Loucy (cell line): ENCODE measurements at regions not wholly inside any gene's neighbourhood (a gene's known extent, or its start where the extent isn't known, plus 50 kb on each side); places are given as distances from the start of the nearest gene placed in this dataset.

Experiments used
- H2AFZ ChIP-seq: fragments of 200-600 bp; sonication (generic); 2 replicates; pipeline ENCODE4 v1.6.0; 2016; ENCODE audit warnings: antibody characterized with exemption, mild to moderate bottlenecking, low read length, moderate library complexity
- H3F3A ChIP-seq: fragments of 200-600 bp; 2 replicates; pipeline ENCODE4 v1.6.0; 2016; ENCODE audit warnings: antibody characterized with exemption, low read depth, mild to moderate bottlenecking
- H3K27me3 ChIP-seq: fragments of 200-600 bp; sonication (generic); 2 replicates; pipeline ENCODE4 v1.6.1; 2014; ENCODE audit warnings: low read length, mild to moderate bottlenecking; ENCODE audit not compliant: insufficient read depth, poor library complexity, severe bottlenecking
- H3K36me3 ChIP-seq: fragments of 200-600 bp; sonication (generic); 2 replicates; pipeline ENCODE4 v1.6.1; 2016; ENCODE audit warnings: low read length; ENCODE audit not compliant: insufficient read depth
- H3K4me1 ChIP-seq: fragments of 200-600 bp; sonication (generic); 2 replicates; pipeline ENCODE4 v1.5.1; 2014; ENCODE audit warnings: low read length, mild to moderate bottlenecking; ENCODE audit not compliant: insufficient read depth, poor library complexity, severe bottlenecking
- H3K4me2 ChIP-seq: fragments of 200-600 bp; sonication (generic); 2 replicates; pipeline ENCODE4 v1.6.0; 2014; ENCODE audit warnings: antibody characterized with exemption, low read length, low read depth, mild to moderate bottlenecking; ENCODE audit not compliant: poor library complexity, severe bottlenecking
- H3K4me3 ChIP-seq: fragments of 200-600 bp; sonication (generic); 2 replicates; pipeline ENCODE4 v1.5.1; 2014; ENCODE audit warnings: low read length, mild to moderate bottlenecking, mixed read lengths; ENCODE audit not compliant: poor library complexity, severe bottlenecking
- H3K79me2 ChIP-seq: fragments of 200-600 bp; sonication (generic); 2 replicates; pipeline ENCODE4 v1.6.1; 2014; ENCODE audit warnings: low read length; ENCODE audit not compliant: insufficient read depth
- H3K9ac ChIP-seq: fragments of 200-600 bp; sonication (generic); 2 replicates; pipeline ENCODE4 v1.6.0; 2014; ENCODE audit warnings: mild to moderate bottlenecking, low read depth, low read length, moderate library complexity; ENCODE audit not compliant: poor library complexity, severe bottlenecking
- H3K9me2 ChIP-seq: fragments of 200-600 bp; sonication (generic); replicated peaks from 2 replicates; pipeline ENCODE4 v1.6.1; 2016; ENCODE audit warnings: low read depth, low read length, mixed read lengths
- H3K9me3 ChIP-seq: fragments of 200-600 bp; sonication (generic); 2 replicates; pipeline ENCODE4 v1.6.1; 2014; ENCODE audit warnings: mild to moderate bottlenecking, antibody characterized with exemption, low read length, low read depth; ENCODE audit not compliant: insufficient read depth
- H4K20me1 ChIP-seq: fragments of 200-600 bp; sonication (generic); 2 replicates; pipeline ENCODE4 v1.6.0; 2014; ENCODE audit warnings: antibody characterized with exemption, low read length, mild to moderate bottlenecking; ENCODE audit not compliant: insufficient read depth, poor library complexity, severe bottlenecking
- EZH2phosphoT487 ChIP-seq: fragments of 200-600 bp; IDR thresholded peaks from 2 replicates; pipeline ENCODE4 v1.6.1; 2018; ENCODE audit warnings: antibody characterized with exemption, mild to moderate bottlenecking, moderate library complexity, borderline replicate concordance
- TF ChIP-seq, protein P1 (sequence below): fragments of 200-600 bp; sonication (generic); conservative IDR thresholded peaks from 2 replicates; pipeline ENCODE4 v1.5.1; 2014; ENCODE audit warnings: mild to moderate bottlenecking, antibody characterized with exemption, low read length

GRCh38 chr7:10355816-10356215, 617.9 kb upstream of the PHF14 start:
- Histone ChIP-seq H2AFZ (peak overlapping the region; percentile 71), H3K9ac (no peak overlapping the region), H3K79me2 (no peaks in the 10 kb centered on the region), H3K36me3 (no peaks in the 10 kb centered on the region), H3K4me2 (peak overlapping the region; percentile 47), H3K27me3 (no peaks in the 10 kb centered on the region), H3K9me2 (no peaks in the 10 kb centered on the region), H3K9me3 (peaks cover 8% of the 10 kb centered on the region; the same call in 1 of the 2 replicates), H3F3A (no peaks in the 10 kb centered on the region), H3K4me3 (peak overlapping the region; percentile 33), H4K20me1 (no peaks in the 10 kb centered on the region), H3K4me1 (peaks cover 17% of the 10 kb centered on the region)
- TF ChIP-seq EZH2phosphoT487 = no peak
- TF ChIP-seq, protein P1, sequence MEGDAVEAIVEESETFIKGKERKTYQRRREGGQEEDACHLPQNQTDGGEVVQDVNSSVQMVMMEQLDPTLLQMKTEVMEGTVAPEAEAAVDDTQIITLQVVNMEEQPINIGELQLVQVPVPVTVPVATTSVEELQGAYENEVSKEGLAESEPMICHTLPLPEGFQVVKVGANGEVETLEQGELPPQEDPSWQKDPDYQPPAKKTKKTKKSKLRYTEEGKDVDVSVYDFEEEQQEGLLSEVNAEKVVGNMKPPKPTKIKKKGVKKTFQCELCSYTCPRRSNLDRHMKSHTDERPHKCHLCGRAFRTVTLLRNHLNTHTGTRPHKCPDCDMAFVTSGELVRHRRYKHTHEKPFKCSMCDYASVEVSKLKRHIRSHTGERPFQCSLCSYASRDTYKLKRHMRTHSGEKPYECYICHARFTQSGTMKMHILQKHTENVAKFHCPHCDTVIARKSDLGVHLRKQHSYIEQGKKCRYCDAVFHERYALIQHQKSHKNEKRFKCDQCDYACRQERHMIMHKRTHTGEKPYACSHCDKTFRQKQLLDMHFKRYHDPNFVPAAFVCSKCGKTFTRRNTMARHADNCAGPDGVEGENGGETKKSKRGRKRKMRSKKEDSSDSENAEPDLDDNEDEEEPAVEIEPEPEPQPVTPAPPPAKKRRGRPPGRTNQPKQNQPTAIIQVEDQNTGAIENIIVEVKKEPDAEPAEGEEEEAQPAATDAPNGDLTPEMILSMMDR = no peak

- H2AFZ ChIP-seq = no peak overlapping the region
- no peaks in the 10 kb centered on the region for H3K36me3 ChIP-seq
- H3K27me3 ChIP-seq = no peaks in the 10 kb centered on the region
- H3K9me2 ChIP-seq = no peaks in the 10 kb centered on the region
- H3K9me3 ChIP-seq = peaks cover 13% of the 10 kb centered on the region; the same call in 1 of the 2 replicates
- H4K20me1 ChIP-seq = no peaks in the 10 kb centered on the region
- peaks cover 17% of the 10 kb centered on the region for H3K4me1 ChIP-seq
- H3K79me2 ChIP-seq = no peaks in the 10 kb centered on the region
- no peak overlapping the region for H3K9ac ChIP-seq
- H3K4me3 ChIP-seq = no peak overlapping the region
- no peaks in the 10 kb centered on the region for H3F3A ChIP-seq
- no peak overlapping the region for H3K4me2 ChIP-seq
- TF ChIP-seq, protein P1 = no peak
These were observed 613.6 kb upstream of the PHF14 start for GRCh38 chr7:10360050-10360449.

GRCh38 chr7:10401793-10402192, 571.9 kb upstream of the PHF14 start:
- Histone ChIP-seq H3K27me3 (no peaks in the 10 kb centered on the region), H3F3A (no peaks in the 10 kb centered on the region), H3K9me3 (peaks cover 18% of the 10 kb centered on the region; the same call in 1 of the 2 replicates), H3K4me1 (no peaks in the 10 kb centered on the region), H3K79me2 (no peaks in the 10 kb centered on the region), H2AFZ (no peak overlapping the region), H4K20me1 (no peaks in the 10 kb centered on the region), H3K9me2 (no peaks in the 10 kb centered on the region), H3K9ac (no peak overlapping the region), H3K4me3 (no peak overlapping the region), H3K36me3 (no peaks in the 10 kb centered on the region), H3K4me2 (no peak overlapping the region)
- TF ChIP-seq EZH2phosphoT487 = no peak
- TF ChIP-seq, protein P1 = no peak
